ENCODE measurements at regions not wholly inside any gene's neighbourhood (a gene's known extent, or its start where the extent isn't known, plus 50 kb on each side); places are given as distances from the start of the nearest gene placed in this dataset.
"Not testable (repeated sequence)": the region's sequence is repeated elsewhere in the genome, so short reads cannot be mapped to it uniquely, and the experiment has no call there.

DNA sequence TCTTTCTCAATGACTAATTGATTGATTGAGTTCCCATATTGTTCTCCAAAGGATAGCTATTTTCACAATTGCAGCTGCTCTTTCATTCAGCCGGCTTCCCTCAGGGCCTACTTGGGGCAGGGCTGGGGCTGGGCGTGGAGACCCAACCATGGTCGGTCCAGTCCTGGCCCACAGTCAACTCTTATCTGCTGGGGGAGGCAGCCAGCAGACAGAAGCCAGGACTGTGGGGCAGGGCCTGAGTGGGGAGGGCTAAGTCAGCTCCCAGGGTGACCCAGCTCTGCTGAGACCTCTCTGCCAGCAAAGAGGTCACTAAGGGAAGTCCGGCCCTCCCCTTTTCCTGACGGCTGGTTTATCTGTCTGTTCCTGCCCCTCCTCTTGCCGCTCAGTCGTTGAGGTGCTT, 735.2 kb downstream of the TBC1D22A start:
- no peak for DNase-seq

DNA sequence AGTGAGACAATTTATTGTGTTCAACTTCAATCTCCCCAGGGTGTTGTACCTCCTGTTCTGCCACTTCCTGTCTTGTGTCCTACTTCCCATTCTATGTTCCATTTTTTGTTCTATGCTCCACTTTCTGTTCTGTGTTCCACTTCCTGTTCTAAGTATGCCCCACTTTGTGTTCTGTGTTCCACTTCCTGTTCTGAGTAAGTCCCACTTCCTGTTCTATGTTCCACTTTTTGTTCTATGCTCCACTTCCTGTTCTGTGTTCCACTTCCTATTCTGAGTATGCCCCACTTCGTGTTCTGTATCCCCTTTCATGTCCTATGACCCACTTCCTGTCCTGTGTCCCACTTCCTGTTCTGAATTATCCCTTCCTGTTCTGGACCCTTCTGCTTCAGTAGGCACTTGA, 732.7 kb downstream of the TBC1D22A start:
- no peak for DNase-seq

DNA sequence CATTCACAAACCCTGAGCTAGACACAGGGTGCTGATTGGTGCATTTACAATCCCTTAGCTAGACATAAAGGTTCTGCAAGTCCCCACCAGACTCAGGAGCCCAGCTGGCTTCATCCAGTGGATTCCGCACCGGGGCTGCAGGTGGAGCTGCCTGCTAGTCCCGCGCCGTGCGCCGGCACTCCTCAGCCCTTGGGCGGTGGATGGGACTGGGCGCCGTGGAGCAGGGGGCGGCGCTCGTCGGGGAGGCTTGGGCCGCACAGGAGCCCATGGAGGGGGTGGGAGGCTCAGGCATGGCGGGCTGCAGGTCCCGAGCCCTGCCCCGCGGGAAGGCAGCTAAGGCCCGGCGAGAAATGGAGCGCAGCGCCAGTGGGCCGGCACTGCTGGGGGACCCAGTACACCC, 725.7 kb downstream of the TBC1D22A start:
- DNase-seq = not testable (repeated sequence)

- DNase-seq = no peak
Measured at GRCh38 chr22:47486569-47487312, 724.3 kb downstream of the TBC1D22A start.

DNA sequence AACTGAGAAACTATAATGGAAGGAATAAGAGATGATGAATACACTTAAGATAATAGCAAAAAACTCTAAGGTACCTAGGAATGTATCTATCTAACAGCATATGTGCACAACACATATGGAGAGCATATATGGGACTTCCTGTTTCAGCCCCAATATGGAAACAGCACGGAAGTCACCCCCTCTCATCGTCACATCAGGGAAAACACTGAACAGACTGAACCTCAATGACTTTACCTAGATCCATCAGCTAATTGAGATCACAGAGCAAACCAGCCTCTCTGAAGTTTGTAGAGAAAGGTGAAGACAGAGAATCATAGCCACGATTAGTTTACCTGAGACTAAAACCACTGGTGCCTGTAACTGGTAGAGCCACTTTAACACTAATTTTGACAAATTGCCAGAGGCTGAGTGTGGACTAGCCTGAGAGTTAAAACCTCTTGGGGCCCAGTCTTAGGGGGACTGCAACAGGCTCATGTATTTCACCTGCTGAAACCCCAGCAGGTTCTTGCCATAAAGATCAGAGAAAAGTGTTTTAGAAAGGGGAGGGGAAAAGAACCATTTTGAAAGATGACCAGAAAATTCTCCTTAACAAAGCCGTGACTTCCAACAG, 722.6 kb downstream of the TBC1D22A start:
- DNase-seq = no peak

- no peak for DNase-seq
Measured at GRCh38 chr22:47476231-47476630, 713.8 kb downstream of the TBC1D22A start.

DNA sequence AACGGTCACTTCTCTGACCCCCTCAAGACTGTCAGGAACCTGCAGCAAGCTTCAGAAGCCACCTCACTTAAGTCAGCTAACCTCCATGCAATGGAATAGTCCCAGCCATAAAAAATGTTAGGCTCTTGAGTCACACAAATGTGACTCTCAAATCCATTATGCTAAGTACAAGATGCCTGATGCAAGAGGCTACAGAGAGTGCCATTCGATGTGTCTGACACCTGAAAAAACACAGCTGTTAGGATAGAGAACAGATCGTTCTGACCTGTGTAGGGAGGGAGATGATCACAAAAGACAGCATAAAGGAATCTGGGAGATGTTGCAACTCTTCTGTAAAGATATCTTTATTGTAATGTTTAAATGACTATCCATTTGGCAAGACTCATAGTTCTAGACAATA, 712.4 kb downstream of the TBC1D22A start:
- DNase-seq = no peak

DNA sequence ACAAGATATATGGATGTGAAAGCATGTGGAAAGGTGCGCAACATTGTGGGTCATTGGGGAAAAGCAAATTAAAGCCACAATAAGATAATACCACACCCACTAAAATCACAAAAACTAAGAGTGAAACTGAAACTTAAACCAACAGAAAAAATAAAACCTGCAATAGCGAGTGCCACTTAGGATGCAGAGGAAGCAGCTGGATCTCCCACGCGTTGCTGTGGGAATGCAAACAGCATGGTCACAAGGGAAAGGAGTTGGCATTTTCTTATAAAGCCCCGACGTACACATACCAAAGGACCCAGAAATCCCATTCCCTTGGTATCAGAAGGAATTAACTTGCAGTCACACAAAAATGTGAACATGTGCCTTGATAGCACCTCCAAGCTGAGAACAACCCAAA, 712.0 kb downstream of the TBC1D22A start:
- DNase-seq = no peak

GRCh38 chr22:47472636-47473035, 710.2 kb downstream of the TBC1D22A start:
- DNase-seq = no peak

DNA sequence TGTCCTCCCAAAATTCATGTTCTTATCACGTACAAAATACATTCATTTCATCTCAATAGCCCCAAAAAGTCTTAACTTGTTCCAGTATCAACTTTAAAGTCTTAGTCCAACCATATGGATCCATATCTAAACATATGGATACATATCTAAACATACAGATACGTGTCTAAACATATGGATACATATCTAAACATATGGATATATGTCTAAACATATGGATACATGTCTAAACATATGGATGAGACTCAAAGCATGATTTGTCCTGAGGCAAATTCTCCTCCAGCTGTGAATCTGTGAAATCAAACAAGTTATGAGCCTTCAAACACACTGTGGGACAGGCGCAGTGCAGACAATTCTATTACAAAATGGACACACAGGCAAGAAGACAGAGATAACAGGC, 709.0 kb downstream of the TBC1D22A start:
- no peak for DNase-seq

DNA sequence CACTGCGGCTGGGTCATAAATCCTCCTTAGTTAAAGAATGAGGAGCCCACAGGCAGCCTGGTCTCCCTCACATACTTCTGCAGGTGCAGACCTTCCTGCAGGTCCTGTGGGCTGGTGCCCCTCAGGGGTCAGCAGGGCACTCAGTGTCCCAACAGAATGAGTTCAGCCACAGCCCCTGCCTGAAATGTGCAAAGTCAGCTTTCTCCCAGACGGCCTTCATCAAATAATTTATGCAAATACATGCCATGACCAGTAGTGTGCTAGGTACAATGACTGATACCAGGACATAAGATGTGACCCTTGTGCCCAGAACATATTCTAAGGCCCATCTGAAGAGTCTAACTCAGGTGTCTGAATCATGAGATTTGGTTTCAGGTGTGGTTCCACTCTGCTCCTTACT, 703.4 kb downstream of the TBC1D22A start:
- DNase-seq = no peak

GRCh38 chr22:47465222-47465621, 702.8 kb downstream of the TBC1D22A start:
- no peak for DNase-seq

DNA sequence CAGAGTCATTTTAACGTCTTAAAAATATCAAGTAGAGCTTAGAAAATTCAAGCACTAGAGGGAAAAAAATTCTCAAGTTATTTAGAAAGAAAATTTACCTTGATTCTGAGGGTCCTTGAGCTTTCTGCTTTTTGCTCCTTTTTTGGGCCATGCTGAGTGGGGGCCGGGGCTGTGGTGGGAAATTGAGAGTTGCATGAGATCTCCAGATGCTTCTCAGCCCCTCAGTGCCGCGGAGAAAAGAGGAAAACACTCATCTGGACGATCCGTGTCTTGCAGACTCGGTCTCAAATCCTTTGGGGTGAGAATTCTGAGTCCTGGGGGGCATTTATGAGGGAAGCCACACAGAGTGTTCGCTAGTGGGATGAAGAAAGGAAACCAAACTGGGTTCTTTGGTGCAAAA, 700.8 kb downstream of the TBC1D22A start:
- DNase-seq = no peak

GRCh38 chr22:47460861-47461260, 698.4 kb downstream of the TBC1D22A start:
- DNase-seq = no peak

- no peak for DNase-seq
Measured at GRCh38 chr22:47460176-47460575, 697.7 kb downstream of the TBC1D22A start.

- DNase-seq = no peak
Measured at GRCh38 chr22:47458348-47458747, 695.9 kb downstream of the TBC1D22A start.

DNA sequence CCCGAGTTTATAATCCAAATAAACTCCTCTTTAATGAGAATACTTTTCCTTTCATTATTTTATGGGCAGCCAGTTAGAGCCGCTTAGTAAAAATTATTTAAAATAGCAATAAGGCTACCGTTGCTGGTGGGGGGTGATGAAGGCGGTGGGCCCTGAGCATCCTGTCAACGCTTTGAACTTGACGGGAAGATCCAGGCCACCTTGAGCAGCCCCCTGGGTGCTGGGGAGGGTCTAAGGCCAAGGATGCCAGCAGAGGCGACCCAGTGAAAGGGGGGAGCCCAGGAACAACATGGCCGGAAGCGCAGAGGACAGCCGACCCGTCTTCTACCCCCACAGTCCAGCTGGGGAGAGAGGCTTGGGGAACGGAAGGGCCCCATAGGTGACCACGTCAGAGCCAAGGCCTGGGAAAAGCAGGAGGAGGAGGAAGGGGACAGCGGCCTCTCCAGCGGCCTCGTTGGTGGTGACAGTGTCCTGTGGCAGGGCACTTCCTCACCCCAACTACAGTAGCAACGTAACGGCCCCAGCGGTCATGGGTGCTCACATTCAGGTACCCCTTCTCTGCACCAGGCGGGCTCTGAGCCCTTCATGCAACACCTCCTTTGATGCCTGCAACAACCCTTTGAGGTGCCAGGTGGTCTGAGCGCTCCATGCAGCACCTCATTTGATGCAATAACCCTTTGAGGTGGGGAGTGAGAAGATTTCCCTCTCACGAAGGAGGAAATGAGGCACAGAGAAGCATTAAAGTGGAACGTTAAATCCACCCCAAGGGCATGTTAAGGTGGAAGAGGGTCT, 695.3 kb downstream of the TBC1D22A start:
- no peak for DNase-seq

- DNase-seq = no peak
Measured at GRCh38 chr22:47457021-47457420, 694.6 kb downstream of the TBC1D22A start.

- DNase-seq = no peak
Measured at GRCh38 chr22:47456031-47456430, 693.6 kb downstream of the TBC1D22A start.

DNA sequence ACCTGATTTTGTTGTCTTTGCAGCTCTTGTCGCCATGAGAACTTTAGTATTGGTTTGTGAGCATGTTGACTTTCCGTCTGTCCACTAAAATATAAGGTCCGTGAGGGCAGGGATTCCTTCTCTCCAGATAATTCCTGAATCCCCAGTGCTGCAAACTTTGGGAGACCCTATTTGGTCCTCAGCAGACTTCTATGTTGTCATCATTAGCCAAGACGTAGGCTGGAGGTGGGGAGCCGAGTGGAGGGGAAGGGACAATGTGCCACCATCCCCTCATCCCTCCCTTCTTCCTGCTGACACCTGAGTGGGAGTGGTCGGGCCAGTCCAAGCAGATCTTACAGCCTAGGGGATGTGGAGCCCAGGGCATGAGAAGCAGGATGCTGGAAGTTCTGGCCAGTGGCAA, 690.6 kb downstream of the TBC1D22A start:
- no peak for DNase-seq

DNA sequence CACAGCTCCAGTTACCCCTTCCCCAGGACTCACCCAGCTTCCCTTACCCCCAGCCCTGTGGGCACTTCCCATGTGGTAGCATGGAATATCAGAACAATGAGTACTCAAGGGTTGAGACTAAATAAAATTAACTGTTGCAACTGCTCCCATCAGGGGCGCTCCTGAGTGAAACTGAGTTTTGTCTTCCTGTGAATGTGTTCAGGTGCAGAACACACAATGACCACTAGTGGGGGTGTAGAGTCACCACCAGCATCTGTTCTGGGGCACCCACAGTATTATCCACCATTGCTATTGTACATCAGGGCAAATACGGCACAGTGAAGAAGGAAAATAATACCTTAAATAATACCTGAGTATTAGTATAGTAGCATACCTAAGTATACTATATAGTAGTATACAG, 689.7 kb downstream of the TBC1D22A start:
- DNase-seq = no peak

DNA sequence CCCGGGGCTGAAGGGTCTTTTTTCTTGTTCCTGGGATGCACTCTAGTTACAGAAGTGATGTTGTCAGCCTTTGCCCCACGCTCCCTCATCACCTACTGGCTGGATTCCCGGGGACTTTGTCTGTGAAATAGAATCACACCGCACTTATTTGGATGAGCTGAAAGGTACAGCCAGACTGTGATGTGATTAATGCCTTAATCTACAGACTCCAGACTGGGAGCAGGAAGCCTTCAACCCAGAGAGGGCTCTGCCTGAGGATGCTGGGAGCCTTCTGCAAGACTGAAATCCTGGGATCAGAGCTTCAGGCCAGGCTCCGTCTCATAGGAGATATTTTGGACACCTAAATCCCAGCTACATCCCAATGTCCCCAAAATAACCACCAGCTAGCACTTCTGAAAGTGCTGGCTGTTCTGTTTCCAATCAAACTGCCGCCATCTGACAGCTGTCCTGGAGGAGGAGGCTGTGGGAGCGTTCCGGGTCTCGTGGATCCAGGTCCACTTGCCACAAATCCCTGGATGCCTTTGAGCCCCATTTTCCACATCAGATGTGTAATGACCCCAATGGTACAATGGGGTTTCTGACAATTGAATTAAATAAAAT, 688.5 kb downstream of the TBC1D22A start:
- no peak for DNase-seq

- DNase-seq = no peak
Measured at GRCh38 chr22:47449508-47450270, 687.2 kb downstream of the TBC1D22A start.
